Panc1 (cell line): ENCODE measurements at regions not wholly inside any gene's neighbourhood (a gene's known extent, or its start where the extent isn't known, plus 50 kb on each side); places are given as distances from the start of the nearest gene placed in this dataset.

Experiments used
- ATAC-seq: fragments of 200-7000 bp; cut with Tn5 transposase; 2 replicates; pipeline ENCODE4 v1.9.1; 2020; ENCODE audit warnings: mild to moderate bottlenecking, moderate library complexity
- BruUV-seq: library from RNA; stranded (reverse); fragments of 400-500 nt; replicated peaks from 2 replicates; lab custom pipeline; 2021; lab: Mats Ljungman, UMichigan
- CTCF ChIA-PET: fragments of 300-600 bp; sonication (Branson Sonifier 250); formaldehyde crosslinking; loops from one replicate; lab custom pipeline; 2022; ENCODE audit warnings: antibody characterized with exemption; lab: Charles Lee
- POLR2A ChIA-PET: fragments of 300-600 bp; sonication (Branson Sonifier 250); formaldehyde crosslinking; loops from one replicate; lab custom pipeline; 2022; ENCODE audit warnings: antibody characterized with exemption; lab: Charles Lee
- DNase-seq: peaks from one replicate; pipeline ENCODE4 v3.0.0-alpha.2; 2010; ENCODE audit warnings: low read depth, low spot score
- H3K27ac ChIP-seq: 2 replicates; pipeline ENCODE4 v1.5.1; 2011; ENCODE audit warnings: mild to moderate bottlenecking, low read length, inconsistent platforms
- H3K27me3 ChIP-seq: fragments of 200-500 bp; sonication (Bioruptor generic); 2 replicates; pipeline ENCODE4 v1.6.0; 2014; ENCODE audit warnings: low read length, inconsistent platforms; ENCODE audit not compliant: control insufficient read depth, insufficient read depth
- H3K36me3 ChIP-seq: fragments of 200-500 bp; sonication (Bioruptor generic); 2 replicates; pipeline ENCODE4 v1.5.1; 2014; ENCODE audit warnings: inconsistent platforms, mild to moderate bottlenecking, low read length, moderate library complexity; ENCODE audit not compliant: control insufficient read depth, insufficient read depth
- H3K4me1 ChIP-seq: 2 replicates; pipeline ENCODE4 v1.5.1; 2011; ENCODE audit warnings: inconsistent platforms, mild to moderate bottlenecking, low read length, moderate library complexity; ENCODE audit not compliant: control insufficient read depth, insufficient read depth
- H3K4me3 ChIP-seq, 2 experiments: 2 replicates each; pipeline ENCODE4 v1.5.1; 2011 to 2012; ENCODE audit warnings: low read depth in 2 of 2, low read length in 2 of 2, mild to moderate bottlenecking in 2 of 2, inconsistent platforms in 1 of 2, moderate library complexity in 1 of 2
- H3K9me3 ChIP-seq: fragments of 200-500 bp; sonication (Bioruptor generic); 2 replicates; pipeline ENCODE4 v1.5.1; 2014; ENCODE audit warnings: low read depth, mild to moderate bottlenecking, inconsistent platforms, low read length, moderate library complexity; ENCODE audit not compliant: control insufficient read depth, insufficient read depth
- CTCF ChIP-seq: fragments of 450-650 bp; IDR thresholded peaks from 2 replicates; pipeline ENCODE4 v1.5.1; 2017; ENCODE audit warnings: mild to moderate bottlenecking
- POLR2AphosphoS5 ChIP-seq: IDR thresholded peaks from 2 replicates; pipeline ENCODE4 v1.6.1; 2012; ENCODE audit warnings: mild to moderate bottlenecking, low read depth, low read length, moderate library complexity
- SIN3A ChIP-seq: IDR thresholded peaks from 2 replicates; pipeline ENCODE4 v1.6.1; 2012; ENCODE audit warnings: low read depth, mild to moderate bottlenecking, low read length, moderate library complexity, borderline replicate concordance; ENCODE audit not compliant: insufficient read depth
- TCF7L2 ChIP-seq: IDR thresholded peaks from 2 replicates; pipeline ENCODE4 v1.6.1; 2011; ENCODE audit warnings: mild to moderate bottlenecking, low read depth, low read length, inconsistent platforms
- in situ Hi-C: cut with HindIII; loops from 2 replicates; pipeline ENCODE4 v1.10.0; 2016; ENCODE audit warnings: low sequenced_read_pairs, low pct_unique_long_range_greater_than_20kb
- intact Hi-C: fragments of 100-400 bp; cut with micrococcal nuclease; formaldehyde crosslinking; loops from one replicate; pipeline ENCODE4 v1.10.0; 2022; ENCODE audit not compliant: unreplicated experiment
- TF ChIP-seq, protein P1 (sequence below), 2 experiments: IDR thresholded peaks; 2 replicates each; pipeline ENCODE4 v1.6.1; 2011 to 2012; ENCODE audit warnings: low read depth in 2 of 2, control low read depth in 1 of 2, low read length in 1 of 2, mild to moderate bottlenecking in 1 of 2, moderate library complexity in 1 of 2; ENCODE audit not compliant: insufficient read depth in 1 of 2

DNA sequence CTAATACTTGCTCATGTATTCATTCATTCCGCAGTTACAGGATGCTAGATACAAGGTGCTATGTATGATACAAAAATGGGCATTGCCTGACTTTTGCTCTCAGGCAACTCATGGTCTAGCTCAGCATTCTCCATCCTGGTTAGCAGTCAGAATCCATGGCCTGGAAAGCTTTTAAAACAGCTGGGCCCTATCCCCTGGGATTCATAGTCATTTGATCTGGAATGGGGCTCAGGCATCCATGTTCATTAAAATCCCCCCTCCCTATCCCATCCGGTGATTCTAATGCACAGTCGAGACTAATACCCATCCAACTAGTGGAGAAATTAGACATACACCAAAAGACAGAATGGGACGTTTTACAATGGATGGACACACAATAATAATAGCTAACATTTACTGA lies 104.1 kb upstream of the TMEM132E start:
- in situ Hi-C loops = no loop called here
- BruUV-seq = no TSS peak
- H3K4me1 ChIP-seq = no peaks in the 10 kb centered on the region

GRCh38 chr17:34474706-34475105 lies 104.7 kb upstream of the TMEM132E start:
- BruUV-seq = no TSS peak
- no peak for DNase-seq
- Histone ChIP-seq H3K4me1 (no peaks in the 10 kb centered on the region), H3K36me3 (no peaks in the 10 kb centered on the region), H3K27ac (no peak overlapping the region), H3K9me3 (no peaks in the 10 kb centered on the region), H3K4me3 (no peak overlapping the region), H3K27me3 (peaks cover 30% of the 10 kb centered on the region)
- POLR2A ChIA-PET = no interaction called here
- no peak for TF ChIP-seq CTCF
- TF ChIP-seq, protein P1, sequence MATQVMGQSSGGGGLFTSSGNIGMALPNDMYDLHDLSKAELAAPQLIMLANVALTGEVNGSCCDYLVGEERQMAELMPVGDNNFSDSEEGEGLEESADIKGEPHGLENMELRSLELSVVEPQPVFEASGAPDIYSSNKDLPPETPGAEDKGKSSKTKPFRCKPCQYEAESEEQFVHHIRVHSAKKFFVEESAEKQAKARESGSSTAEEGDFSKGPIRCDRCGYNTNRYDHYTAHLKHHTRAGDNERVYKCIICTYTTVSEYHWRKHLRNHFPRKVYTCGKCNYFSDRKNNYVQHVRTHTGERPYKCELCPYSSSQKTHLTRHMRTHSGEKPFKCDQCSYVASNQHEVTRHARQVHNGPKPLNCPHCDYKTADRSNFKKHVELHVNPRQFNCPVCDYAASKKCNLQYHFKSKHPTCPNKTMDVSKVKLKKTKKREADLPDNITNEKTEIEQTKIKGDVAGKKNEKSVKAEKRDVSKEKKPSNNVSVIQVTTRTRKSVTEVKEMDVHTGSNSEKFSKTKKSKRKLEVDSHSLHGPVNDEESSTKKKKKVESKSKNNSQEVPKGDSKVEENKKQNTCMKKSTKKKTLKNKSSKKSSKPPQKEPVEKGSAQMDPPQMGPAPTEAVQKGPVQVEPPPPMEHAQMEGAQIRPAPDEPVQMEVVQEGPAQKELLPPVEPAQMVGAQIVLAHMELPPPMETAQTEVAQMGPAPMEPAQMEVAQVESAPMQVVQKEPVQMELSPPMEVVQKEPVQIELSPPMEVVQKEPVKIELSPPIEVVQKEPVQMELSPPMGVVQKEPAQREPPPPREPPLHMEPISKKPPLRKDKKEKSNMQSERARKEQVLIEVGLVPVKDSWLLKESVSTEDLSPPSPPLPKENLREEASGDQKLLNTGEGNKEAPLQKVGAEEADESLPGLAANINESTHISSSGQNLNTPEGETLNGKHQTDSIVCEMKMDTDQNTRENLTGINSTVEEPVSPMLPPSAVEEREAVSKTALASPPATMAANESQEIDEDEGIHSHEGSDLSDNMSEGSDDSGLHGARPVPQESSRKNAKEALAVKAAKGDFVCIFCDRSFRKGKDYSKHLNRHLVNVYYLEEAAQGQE (IDR thresholded peaks at IDR 0.05; ENCODE audit: insufficient read depth in 1 of 2, low read depth in 2 of 2, low read length in 1 of 2) = no peak
- TF ChIP-seq SIN3A = no peak
- no peak for TF ChIP-seq POLR2AphosphoS5
- TF ChIP-seq TCF7L2 = no peak
- CTCF ChIA-PET = no interaction called here
- intact Hi-C loops = no loop called here
- in situ Hi-C loops = no loop called here
- ATAC-seq = peak; percentile 60; the same call in 1 of the 2 replicates

More for the DNA sequence above, 104.1 kb upstream of the TMEM132E start:
- Histone ChIP-seq H3K36me3 (no peaks in the 10 kb centered on the region), H3K27me3 (peaks cover 31% of the 10 kb centered on the region), H3K9me3 (no peaks in the 10 kb centered on the region), H3K27ac (no peak overlapping the region), H3K4me3 (no peak overlapping the region)
- no peak for TF ChIP-seq POLR2AphosphoS5
- no peak for TF ChIP-seq SIN3A
- TF ChIP-seq TCF7L2 = no peak
- no peak for TF ChIP-seq CTCF
- TF ChIP-seq, protein P1 (IDR thresholded peaks at IDR 0.05; ENCODE audit: insufficient read depth in 1 of 2, low read depth in 2 of 2, low read length in 1 of 2) = no peak
- intact Hi-C loops = no loop called here
- ChIA-PET CTCF (no interaction called here), POLR2A (no interaction called here)
- ATAC-seq (no peak), DNase-seq (no peak)
